ENCODE measurements at regions not wholly inside any gene's neighbourhood (a gene's known extent, or its start where the extent isn't known, plus 50 kb on each side); places are given as distances from the start of the nearest gene placed in this dataset.

- no peaks in the 10 kb centered on the region for H3K27me3 ChIP-seq
- no peak overlapping the region for H3K4me3 ChIP-seq
- no peaks in the 10 kb centered on the region for H3K4me1 ChIP-seq
- no peak overlapping the region for H3K27ac ChIP-seq
- H3K36me3 ChIP-seq (ENCODE audit: low read depth, missing control alignments) = no peaks in the 10 kb centered on the region
- 47 to 51% methylated on average over 6 of the region's 6 CpGs for WGBS, 2 donors
- no peaks in the 10 kb centered on the region for H3K9me3 ChIP-seq
- no peak for TF ChIP-seq POLR2A (IDR thresholded peaks at IDR 0.05)
- TF ChIP-seq, protein P1, sequence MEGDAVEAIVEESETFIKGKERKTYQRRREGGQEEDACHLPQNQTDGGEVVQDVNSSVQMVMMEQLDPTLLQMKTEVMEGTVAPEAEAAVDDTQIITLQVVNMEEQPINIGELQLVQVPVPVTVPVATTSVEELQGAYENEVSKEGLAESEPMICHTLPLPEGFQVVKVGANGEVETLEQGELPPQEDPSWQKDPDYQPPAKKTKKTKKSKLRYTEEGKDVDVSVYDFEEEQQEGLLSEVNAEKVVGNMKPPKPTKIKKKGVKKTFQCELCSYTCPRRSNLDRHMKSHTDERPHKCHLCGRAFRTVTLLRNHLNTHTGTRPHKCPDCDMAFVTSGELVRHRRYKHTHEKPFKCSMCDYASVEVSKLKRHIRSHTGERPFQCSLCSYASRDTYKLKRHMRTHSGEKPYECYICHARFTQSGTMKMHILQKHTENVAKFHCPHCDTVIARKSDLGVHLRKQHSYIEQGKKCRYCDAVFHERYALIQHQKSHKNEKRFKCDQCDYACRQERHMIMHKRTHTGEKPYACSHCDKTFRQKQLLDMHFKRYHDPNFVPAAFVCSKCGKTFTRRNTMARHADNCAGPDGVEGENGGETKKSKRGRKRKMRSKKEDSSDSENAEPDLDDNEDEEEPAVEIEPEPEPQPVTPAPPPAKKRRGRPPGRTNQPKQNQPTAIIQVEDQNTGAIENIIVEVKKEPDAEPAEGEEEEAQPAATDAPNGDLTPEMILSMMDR (IDR thresholded peaks at IDR 0.05) = no peak
- DNase-seq = no peak
- intact Hi-C loops (cut with DNase I; ENCODE audit: low total_unique reads) = no loop called here
Observed at GRCh38 chr18:60196836-60197606, 175.6 kb downstream of the MC4R start.

GRCh38 chr18:60193780-60194179 lies 178.8 kb downstream of the MC4R start:
- WGBS, 2 donors = 53 to 59% methylated on average over 1 of the region's 1 CpG
- H3K4me3 ChIP-seq = no peak overlapping the region
- no peak for DNase-seq
- H3K4me1 ChIP-seq = peaks cover 3% of the 10 kb centered on the region
- H3K36me3 ChIP-seq (ENCODE audit: low read depth, missing control alignments) = no peaks in the 10 kb centered on the region
- no peak overlapping the region for H3K27ac ChIP-seq
- intact Hi-C loops (cut with DNase I; ENCODE audit: low total_unique reads) = no loop called here
- no peaks in the 10 kb centered on the region for H3K9me3 ChIP-seq
- TF ChIP-seq, protein P1 (IDR thresholded peaks at IDR 0.05) = no peak
- TF ChIP-seq POLR2A (IDR thresholded peaks at IDR 0.05) = no peak
- H3K27me3 ChIP-seq = no peaks in the 10 kb centered on the region

- no peak overlapping the region for H3K27ac ChIP-seq
- no peak overlapping the region for H3K4me3 ChIP-seq
- no peak for DNase-seq
- intact Hi-C loops (cut with DNase I; ENCODE audit: low total_unique reads) = no loop called here
- TF ChIP-seq, protein P1 (IDR thresholded peaks at IDR 0.05) = no peak
- no peak for TF ChIP-seq POLR2A (IDR thresholded peaks at IDR 0.05)
- H3K27me3 ChIP-seq = no peaks in the 10 kb centered on the region
- H3K9me3 ChIP-seq = no peaks in the 10 kb centered on the region
- H3K36me3 ChIP-seq (ENCODE audit: low read depth, missing control alignments) = no peaks in the 10 kb centered on the region
- 44 to 50% methylated on average over 3 of the region's 3 CpGs for WGBS, 2 donors
- H3K4me1 ChIP-seq = peaks cover 3% of the 10 kb centered on the region
Observed at GRCh38 chr18:60191926-60192325, 180.6 kb downstream of the MC4R start.

- Histone ChIP-seq H3K4me3 (no peak overlapping the region), H3K27me3 (no peaks in the 10 kb centered on the region), H3K36me3 (ENCODE audit: low read depth, missing control alignments) (no peaks in the 10 kb centered on the region), H3K4me1 (peaks cover 3% of the 10 kb centered on the region), H3K9me3 (no peaks in the 10 kb centered on the region), H3K27ac (no peak overlapping the region)
- intact Hi-C loops (cut with DNase I; ENCODE audit: low total_unique reads) = no loop called here
- no peak for TF ChIP-seq POLR2A (IDR thresholded peaks at IDR 0.05)
- TF ChIP-seq, protein P1 (IDR thresholded peaks at IDR 0.05) = no peak
- no peak for DNase-seq
- WGBS, 2 donors = 66 to 75% methylated on average over 2 of the region's 2 CpGs
Observed at GRCh38 chr18:60189856-60190255, 182.7 kb downstream of the MC4R start.

- H3K36me3 ChIP-seq (ENCODE audit: low read depth, missing control alignments) = no peaks in the 10 kb centered on the region
- no peaks in the 10 kb centered on the region for H3K9me3 ChIP-seq
- H3K4me3 ChIP-seq = no peak overlapping the region
- TF ChIP-seq, protein P1 (IDR thresholded peaks at IDR 0.05) = no peak
- no peak for TF ChIP-seq POLR2A (IDR thresholded peaks at IDR 0.05)
- intact Hi-C loops (cut with DNase I; ENCODE audit: low total_unique reads) = no loop called here
- H3K27ac ChIP-seq = no peak overlapping the region
- H3K4me1 ChIP-seq = peaks cover 3% of the 10 kb centered on the region
- DNase-seq = no peak
- 40 to 58% methylated on average over 4 of the region's 4 CpGs for WGBS, 2 donors
- no peaks in the 10 kb centered on the region for H3K27me3 ChIP-seq
Observed at GRCh38 chr18:60188958-60189357, 183.6 kb downstream of the MC4R start.

Measured in testis (tissue), 2 donors.